NT2/D1 (cell line): ENCODE measurements at regions not wholly inside any gene's neighbourhood (a gene's known extent, or its start where the extent isn't known, plus 50 kb on each side); places are given as distances from the start of the nearest gene placed in this dataset.

ENCODE experiments used
- DNase-seq: peaks from one replicate; pipeline ENCODE4 v3.0.0-alpha.2; 2011; ENCODE audit warnings: low read depth, low spot score
- H3K27me3 ChIP-seq: 2 replicates; pipeline ENCODE4 v1.6.0; 2011; ENCODE audit warnings: mild to moderate bottlenecking; ENCODE audit not compliant: insufficient read length, insufficient read depth
- H3K36me3 ChIP-seq: 2 replicates; pipeline ENCODE4 v1.6.1; 2011; ENCODE audit warnings: mild to moderate bottlenecking, low read length, mixed read lengths; ENCODE audit not compliant: insufficient read depth, insufficient read length
- H3K4me1 ChIP-seq: 2 replicates; pipeline ENCODE4 v1.5.1; 2011; ENCODE audit not compliant: insufficient read depth, insufficient read length
- H3K4me3 ChIP-seq: 2 replicates; pipeline ENCODE4 v1.5.1; 2011; ENCODE audit warnings: low read depth; ENCODE audit not compliant: insufficient read length
- H3K9ac ChIP-seq: 2 replicates; pipeline ENCODE4 v1.6.0; 2011; ENCODE audit warnings: low read depth; ENCODE audit not compliant: insufficient read length
- H3K9me3 ChIP-seq: 2 replicates; pipeline ENCODE4 v1.5.1; 2011; ENCODE audit warnings: mild to moderate bottlenecking, low read length; ENCODE audit not compliant: insufficient read depth
- SUZ12 ChIP-seq: IDR thresholded peaks from 2 replicates; pipeline ENCODE4 v1.6.1; 2011; ENCODE audit not compliant: insufficient read length, insufficient read depth; ENCODE audit errors: extremely low read depth
- YY1 ChIP-seq: IDR thresholded peaks from 2 replicates; pipeline ENCODE4 v1.6.1; 2011; ENCODE audit not compliant: insufficient read length, insufficient read depth
- ZNF274 ChIP-seq: IDR thresholded peaks from 2 replicates; pipeline ENCODE4 v1.6.1; 2011; ENCODE audit warnings: mild to moderate bottlenecking, low read depth, low read length

GRCh38 chr2:217666338-217666737 lies 336.5 kb downstream of the TNS1 start:
- DNase-seq, result no peak
- TF ChIP-seq SUZ12 (no peak), YY1 (no peak), ZNF274 (no peak)
- no peak overlapping the region for H3K9ac ChIP-seq
- no peaks in the 10 kb centered on the region for H3K36me3 ChIP-seq
- H3K4me3 ChIP-seq, result no peak overlapping the region
- no peaks in the 10 kb centered on the region for H3K9me3 ChIP-seq
- no peaks in the 10 kb centered on the region for H3K4me1 ChIP-seq
- peaks cover 19% of the 10 kb centered on the region for H3K27me3 ChIP-seq

GRCh38 chr2:217664761-217665160 lies 338.0 kb downstream of the TNS1 start:
- no peaks in the 10 kb centered on the region for H3K36me3 ChIP-seq
- H3K9me3 ChIP-seq, result no peaks in the 10 kb centered on the region
- no peaks in the 10 kb centered on the region for H3K4me1 ChIP-seq
- no peak overlapping the region for H3K9ac ChIP-seq
- no peak for DNase-seq
- H3K27me3 ChIP-seq, result peaks cover 30% of the 10 kb centered on the region
- H3K4me3 ChIP-seq, result no peak overlapping the region
- TF ChIP-seq YY1, result no peak
- TF ChIP-seq SUZ12, result no peak
- no peak for TF ChIP-seq ZNF274

GRCh38 chr2:217662984-217663602 lies 339.7 kb downstream of the TNS1 start:
- H3K4me1 ChIP-seq, result no peaks in the 10 kb centered on the region
- no peak for DNase-seq
- no peak overlapping the region for H3K4me3 ChIP-seq
- TF ChIP-seq ZNF274 (no peak), YY1 (no peak), SUZ12 (no peak)
- no peaks in the 10 kb centered on the region for H3K9me3 ChIP-seq
- no peaks in the 10 kb centered on the region for H3K36me3 ChIP-seq
- H3K27me3 ChIP-seq, result peaks cover 43% of the 10 kb centered on the region
- H3K9ac ChIP-seq, result no peak overlapping the region

- no peak for TF ChIP-seq SUZ12
- TF ChIP-seq YY1, result no peak
- no peak for TF ChIP-seq ZNF274
- Histone ChIP-seq H3K9me3 (no peaks in the 10 kb centered on the region), H3K27me3 (peaks cover 53% of the 10 kb centered on the region), H3K9ac (no peak overlapping the region), H3K4me3 (no peak overlapping the region), H3K36me3 (no peaks in the 10 kb centered on the region), H3K4me1 (no peaks in the 10 kb centered on the region)
- no peak for DNase-seq
These were observed 341.4 kb downstream of the TNS1 start for GRCh38 chr2:217661378-217661777.

GRCh38 chr2:217660423-217660822 lies 342.4 kb downstream of the TNS1 start:
- peaks cover 55% of the 10 kb centered on the region for H3K27me3 ChIP-seq
- no peaks in the 10 kb centered on the region for H3K9me3 ChIP-seq
- H3K36me3 ChIP-seq, result no peaks in the 10 kb centered on the region
- TF ChIP-seq SUZ12, result no peak
- TF ChIP-seq YY1, result no peak
- no peak overlapping the region for H3K9ac ChIP-seq
- H3K4me3 ChIP-seq, result no peak overlapping the region
- no peak for DNase-seq
- H3K4me1 ChIP-seq, result no peaks in the 10 kb centered on the region

- no peak overlapping the region for H3K4me3 ChIP-seq
- no peak for TF ChIP-seq YY1
- no peak for TF ChIP-seq SUZ12
- no peak for TF ChIP-seq ZNF274
- H3K27me3 ChIP-seq, result peaks cover 55% of the 10 kb centered on the region
- no peak overlapping the region for H3K9ac ChIP-seq
- H3K9me3 ChIP-seq, result no peaks in the 10 kb centered on the region
- no peaks in the 10 kb centered on the region for H3K36me3 ChIP-seq
- DNase-seq, result no peak
- H3K4me1 ChIP-seq, result no peaks in the 10 kb centered on the region
These were observed 344.0 kb downstream of the TNS1 start for GRCh38 chr2:217658806-217659205.

- Histone ChIP-seq H3K4me1 (peaks cover 3% of the 10 kb centered on the region), H3K36me3 (no peaks in the 10 kb centered on the region), H3K9ac (no peak overlapping the region), H3K4me3 (no peak overlapping the region), H3K9me3 (no peaks in the 10 kb centered on the region), H3K27me3 (peaks cover 48% of the 10 kb centered on the region)
- TF ChIP-seq ZNF274 (no peak), SUZ12 (no peak), YY1 (no peak)
- no peak for DNase-seq
These were observed 345.5 kb downstream of the TNS1 start for GRCh38 chr2:217657252-217657651.

GRCh38 chr2:217656316-217656715 lies 346.5 kb downstream of the TNS1 start:
- Histone ChIP-seq H3K4me3 (no peak overlapping the region), H3K9me3 (no peaks in the 10 kb centered on the region), H3K4me1 (peaks cover 3% of the 10 kb centered on the region), H3K36me3 (no peaks in the 10 kb centered on the region), H3K9ac (no peak overlapping the region), H3K27me3 (peaks cover 40% of the 10 kb centered on the region)
- TF ChIP-seq YY1 (no peak), SUZ12 (no peak), ZNF274 (no peak)
- DNase-seq, result no peak
